KOPT-K1 (cell line): ENCODE measurements at regions not wholly inside any gene's neighbourhood (a gene's known extent, or its start where the extent isn't known, plus 50 kb on each side); places are given as distances from the start of the nearest gene placed in this dataset.

ENCODE experiments used
- H3K27ac ChIP-seq: fragments of 200-600 bp; sonication (generic); 2 replicates; pipeline ENCODE4 v1.5.1; 2016; ENCODE audit warnings: antibody characterized with exemption, mild to moderate bottlenecking, low read depth, low read length; ENCODE audit not compliant: poor library complexity, severe bottlenecking
- H3K36me3 ChIP-seq: fragments of 200-600 bp; sonication (generic); 2 replicates; pipeline ENCODE4 v1.5.1; 2017; ENCODE audit warnings: antibody characterized with exemption, mild to moderate bottlenecking, low read length, moderate library complexity; ENCODE audit not compliant: insufficient read depth
- H3K9me3 ChIP-seq: fragments of 200-600 bp; sonication (generic); 2 replicates; pipeline ENCODE4 v1.5.1; 2017; ENCODE audit warnings: antibody characterized with exemption, low read length, mild to moderate bottlenecking; ENCODE audit not compliant: insufficient read depth, poor library complexity, severe bottlenecking

DNA sequence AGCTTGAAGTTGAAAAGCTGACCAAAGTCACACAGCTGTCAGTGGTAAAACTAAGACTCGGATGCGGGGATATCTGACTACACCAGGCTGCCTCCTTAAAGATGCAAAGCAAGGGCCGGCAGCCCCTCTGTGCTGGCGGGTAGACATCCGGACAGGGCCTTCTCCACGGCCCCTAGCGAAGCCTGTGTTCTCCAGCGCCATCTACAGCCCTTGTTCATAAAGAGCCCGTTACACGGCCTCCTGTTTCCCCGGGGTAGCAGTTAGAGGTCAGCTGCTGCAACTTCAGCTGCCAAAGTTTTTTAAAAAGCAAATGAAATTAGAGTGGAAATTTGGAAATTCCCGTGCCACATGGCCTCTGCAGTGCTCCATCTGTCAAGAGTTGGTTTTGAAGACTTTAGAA is 383.0 kb downstream of the TBL1XR1 start:
- Histone ChIP-seq H3K27ac (no peak overlapping the region), H3K36me3 (no peaks in the 10 kb centered on the region), H3K9me3 (no peaks in the 10 kb centered on the region)

DNA sequence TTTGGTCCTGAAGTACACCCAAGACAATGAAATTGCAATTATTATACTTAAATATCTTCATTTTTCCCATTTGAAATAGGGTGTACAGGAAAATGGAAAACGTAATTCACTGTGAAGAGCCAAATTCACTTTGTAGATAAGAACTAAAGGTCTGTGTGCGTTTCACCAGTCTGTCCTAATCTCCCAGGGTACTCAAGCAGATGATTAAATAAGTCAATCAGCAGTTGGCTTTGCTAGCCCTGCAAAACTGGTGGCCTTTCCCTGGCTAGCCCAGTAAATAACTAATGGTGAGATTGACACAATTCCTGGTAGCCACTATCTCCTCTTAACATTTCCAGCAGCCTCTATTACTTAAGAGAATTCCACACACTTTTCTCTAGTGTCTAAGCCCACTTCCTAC is 389.3 kb downstream of the TBL1XR1 start:
- Histone ChIP-seq H3K9me3 (no peaks in the 10 kb centered on the region), H3K27ac (no peak overlapping the region), H3K36me3 (no peaks in the 10 kb centered on the region)

- no peaks in the 10 kb centered on the region for H3K36me3 ChIP-seq
- no peak overlapping the region for H3K27ac ChIP-seq
- no peaks in the 10 kb centered on the region for H3K9me3 ChIP-seq
Measured at GRCh38 chr3:176799675-176800074, 397.6 kb downstream of the TBL1XR1 start.

DNA sequence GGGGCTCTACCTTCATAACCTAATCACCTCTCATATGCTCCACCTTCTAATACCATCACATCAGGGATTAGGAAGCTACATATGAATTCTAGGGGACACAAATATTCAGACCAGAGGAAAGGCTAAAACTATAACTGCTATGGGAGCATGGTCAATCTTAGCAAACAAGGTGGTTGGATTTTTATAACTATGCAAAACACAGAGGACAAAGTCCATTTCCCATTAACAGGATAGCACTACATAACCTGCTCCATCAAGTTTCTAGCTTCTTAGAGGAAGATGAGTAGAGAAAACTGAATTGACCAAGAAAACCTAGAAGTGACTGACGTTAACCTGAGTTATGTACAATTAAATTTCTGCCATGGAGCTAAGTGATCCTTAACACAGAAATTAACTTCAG is 398.6 kb downstream of the TBL1XR1 start:
- H3K36me3 ChIP-seq = no peaks in the 10 kb centered on the region
- no peaks in the 10 kb centered on the region for H3K9me3 ChIP-seq
- no peak overlapping the region for H3K27ac ChIP-seq

GRCh38 chr3:176796371-176796770 is 400.9 kb downstream of the TBL1XR1 start:
- Histone ChIP-seq H3K9me3 (no peaks in the 10 kb centered on the region), H3K27ac (no peak overlapping the region), H3K36me3 (no peaks in the 10 kb centered on the region)

- Histone ChIP-seq H3K27ac (no peak overlapping the region), H3K9me3 (no peaks in the 10 kb centered on the region), H3K36me3 (no peaks in the 10 kb centered on the region)
Measured at GRCh38 chr3:176795891-176796290, 401.4 kb downstream of the TBL1XR1 start.

DNA sequence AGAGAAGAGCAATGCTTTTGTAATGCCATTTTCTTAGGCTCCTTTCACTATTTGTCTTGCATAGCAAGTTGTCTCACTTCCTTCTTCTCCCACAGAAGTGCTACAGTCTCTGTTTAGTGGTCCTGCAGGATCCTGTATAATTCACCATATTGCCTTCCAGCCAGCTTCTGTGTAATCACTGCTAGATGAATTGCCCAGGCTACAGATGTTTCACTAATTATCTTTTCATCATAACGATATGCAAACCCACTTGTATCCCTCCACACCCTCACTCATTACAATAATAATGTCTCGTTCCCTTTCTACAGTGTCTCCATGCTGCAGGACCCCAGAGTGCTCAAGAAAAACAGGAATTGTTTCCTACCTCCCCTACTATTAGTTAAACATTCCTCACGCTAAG is 402.9 kb downstream of the TBL1XR1 start:
- no peaks in the 10 kb centered on the region for H3K36me3 ChIP-seq
- H3K27ac ChIP-seq = no peak overlapping the region
- H3K9me3 ChIP-seq = no peaks in the 10 kb centered on the region

DNA sequence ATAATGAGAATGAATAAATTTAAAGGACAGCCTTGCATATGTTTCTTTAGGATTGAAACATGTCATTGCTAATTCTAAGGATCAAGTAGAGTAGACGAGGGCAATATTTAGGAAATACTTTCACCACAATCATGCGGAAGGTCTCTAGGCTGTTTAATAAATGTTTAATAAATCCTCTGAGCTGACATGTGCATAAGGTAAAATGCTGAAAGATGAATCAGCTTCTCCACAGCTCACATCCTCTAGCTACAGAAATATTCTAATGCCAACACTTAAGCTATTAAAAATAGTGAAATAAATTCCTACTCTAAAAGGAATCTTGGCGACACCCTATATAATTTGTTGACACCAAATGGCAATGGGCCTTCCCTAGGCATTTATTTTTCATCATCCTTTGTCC is 407.3 kb downstream of the TBL1XR1 start:
- Histone ChIP-seq H3K27ac (no peak overlapping the region), H3K9me3 (no peaks in the 10 kb centered on the region), H3K36me3 (no peaks in the 10 kb centered on the region)

DNA sequence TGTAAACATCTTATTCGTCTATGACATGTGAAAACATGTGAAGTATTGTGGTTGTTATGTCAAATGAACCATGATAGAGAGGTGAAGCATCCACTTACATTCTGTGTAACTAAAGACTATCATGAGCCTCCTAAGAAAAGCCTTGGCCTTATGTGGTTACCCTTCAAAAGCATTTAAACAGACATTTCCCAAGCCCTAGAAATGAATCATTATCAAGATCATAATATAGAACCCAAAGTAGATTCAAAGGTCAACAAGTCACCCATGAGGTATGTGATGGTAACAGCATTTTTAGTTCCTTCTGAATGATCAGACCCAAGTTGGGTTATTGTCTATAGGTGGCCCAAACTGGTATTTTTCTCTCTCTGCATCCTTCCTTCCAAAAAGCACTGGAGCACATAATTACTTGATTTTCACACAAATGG is 408.0 kb downstream of the TBL1XR1 start:
- no peak overlapping the region for H3K27ac ChIP-seq
- no peaks in the 10 kb centered on the region for H3K36me3 ChIP-seq
- no peaks in the 10 kb centered on the region for H3K9me3 ChIP-seq

DNA sequence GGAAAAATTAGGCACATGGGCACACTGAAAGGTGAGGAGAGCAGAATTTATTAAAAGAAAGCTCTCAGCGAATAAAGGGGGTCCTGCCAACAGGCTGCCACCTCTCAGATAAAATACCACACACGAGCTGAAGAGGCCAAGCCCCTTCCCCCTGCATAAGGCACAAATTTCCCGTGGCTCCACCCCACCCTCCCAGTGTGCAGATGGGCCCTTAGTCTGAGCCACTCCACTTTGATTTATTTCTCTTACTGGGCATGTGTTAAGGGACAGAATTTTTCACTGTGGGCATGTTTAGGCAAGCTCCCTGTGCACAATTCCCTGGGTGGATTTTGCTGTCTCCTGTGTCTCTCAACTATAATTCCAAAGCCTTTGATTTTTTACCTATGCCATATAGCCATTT is 409.8 kb downstream of the TBL1XR1 start:
- H3K36me3 ChIP-seq = no peaks in the 10 kb centered on the region
- H3K9me3 ChIP-seq = no peaks in the 10 kb centered on the region
- no peak overlapping the region for H3K27ac ChIP-seq

- Histone ChIP-seq H3K36me3 (no peaks in the 10 kb centered on the region), H3K9me3 (no peaks in the 10 kb centered on the region), H3K27ac (no peak overlapping the region)
Measured at GRCh38 chr3:176785171-176785570, 412.1 kb downstream of the TBL1XR1 start.

GRCh38 chr3:176780766-176781165 is 416.5 kb downstream of the TBL1XR1 start:
- H3K36me3 ChIP-seq = no peaks in the 10 kb centered on the region

GRCh38 chr3:176776622-176777175 is 420.6 kb downstream of the TBL1XR1 start:
- H3K36me3 ChIP-seq = no peaks in the 10 kb centered on the region
- no peak overlapping the region for H3K27ac ChIP-seq
- H3K9me3 ChIP-seq = no peaks in the 10 kb centered on the region

More at GRCh38 chr3:176780766-176781165, 416.5 kb downstream of the TBL1XR1 start:
- H3K9me3 ChIP-seq = no peaks in the 10 kb centered on the region
- H3K27ac ChIP-seq = no peak overlapping the region

GRCh38 chr3:176769547-176770190 is 427.6 kb downstream of the TBL1XR1 start:
- no peak overlapping the region for H3K27ac ChIP-seq
- H3K9me3 ChIP-seq = no peaks in the 10 kb centered on the region
- no peaks in the 10 kb centered on the region for H3K36me3 ChIP-seq

- no peak overlapping the region for H3K27ac ChIP-seq
- H3K9me3 ChIP-seq = peaks cover 4% of the 10 kb centered on the region
- no peaks in the 10 kb centered on the region for H3K36me3 ChIP-seq
Measured at GRCh38 chr3:176767385-176767784, 429.9 kb downstream of the TBL1XR1 start.

DNA sequence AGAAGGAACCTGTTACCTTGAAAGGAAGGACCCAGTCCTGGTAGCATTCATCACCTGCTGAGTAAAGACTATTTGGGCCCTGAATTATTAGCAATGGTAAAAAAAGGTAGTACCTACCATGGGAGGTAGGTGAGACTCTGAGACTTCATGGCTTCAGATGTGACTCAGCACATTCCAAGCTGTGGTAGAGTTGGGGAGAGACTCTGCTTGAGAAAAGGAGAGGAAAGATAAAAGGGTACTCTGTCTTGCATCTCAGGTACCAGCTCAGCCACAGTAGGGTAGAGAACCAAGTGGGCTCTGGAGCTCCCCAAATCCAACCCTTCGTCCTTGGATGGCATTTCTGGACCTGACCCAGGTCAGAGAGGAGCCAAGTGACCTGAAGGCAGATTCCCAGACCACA is 430.4 kb downstream of the TBL1XR1 start:
- Histone ChIP-seq H3K9me3 (peaks cover 4% of the 10 kb centered on the region), H3K36me3 (no peaks in the 10 kb centered on the region), H3K27ac (no peak overlapping the region)
